VCaP (cell line): ENCODE measurements at regions not wholly inside any gene's neighbourhood (a gene's known extent, or its start where the extent isn't known, plus 50 kb on each side); places are given as distances from the start of the nearest gene placed in this dataset.

Source experiments
- H3K27ac ChIP-seq: fragments of 450-650 bp; 2 replicates; pipeline ENCODE4 v1.5.1; 2017
- TF ChIP-seq, protein P1 (sequence below): fragments of 450-650 bp; conservative IDR thresholded peaks from 2 replicates; pipeline ENCODE4 v1.5.1; 2017; ENCODE audit warnings: mild to moderate bottlenecking, moderate library complexity

- TF ChIP-seq, protein P1, sequence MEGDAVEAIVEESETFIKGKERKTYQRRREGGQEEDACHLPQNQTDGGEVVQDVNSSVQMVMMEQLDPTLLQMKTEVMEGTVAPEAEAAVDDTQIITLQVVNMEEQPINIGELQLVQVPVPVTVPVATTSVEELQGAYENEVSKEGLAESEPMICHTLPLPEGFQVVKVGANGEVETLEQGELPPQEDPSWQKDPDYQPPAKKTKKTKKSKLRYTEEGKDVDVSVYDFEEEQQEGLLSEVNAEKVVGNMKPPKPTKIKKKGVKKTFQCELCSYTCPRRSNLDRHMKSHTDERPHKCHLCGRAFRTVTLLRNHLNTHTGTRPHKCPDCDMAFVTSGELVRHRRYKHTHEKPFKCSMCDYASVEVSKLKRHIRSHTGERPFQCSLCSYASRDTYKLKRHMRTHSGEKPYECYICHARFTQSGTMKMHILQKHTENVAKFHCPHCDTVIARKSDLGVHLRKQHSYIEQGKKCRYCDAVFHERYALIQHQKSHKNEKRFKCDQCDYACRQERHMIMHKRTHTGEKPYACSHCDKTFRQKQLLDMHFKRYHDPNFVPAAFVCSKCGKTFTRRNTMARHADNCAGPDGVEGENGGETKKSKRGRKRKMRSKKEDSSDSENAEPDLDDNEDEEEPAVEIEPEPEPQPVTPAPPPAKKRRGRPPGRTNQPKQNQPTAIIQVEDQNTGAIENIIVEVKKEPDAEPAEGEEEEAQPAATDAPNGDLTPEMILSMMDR = no peak
- H3K27ac ChIP-seq = no peak overlapping the region
Observed at GRCh38 chr2:18671363-18671762, 82.0 kb upstream of the NT5C1B start.

GRCh38 chr2:18668221-18668620, 78.9 kb upstream of the NT5C1B start:
- H3K27ac ChIP-seq = no peak overlapping the region
- TF ChIP-seq, protein P1 = no peak

DNA sequence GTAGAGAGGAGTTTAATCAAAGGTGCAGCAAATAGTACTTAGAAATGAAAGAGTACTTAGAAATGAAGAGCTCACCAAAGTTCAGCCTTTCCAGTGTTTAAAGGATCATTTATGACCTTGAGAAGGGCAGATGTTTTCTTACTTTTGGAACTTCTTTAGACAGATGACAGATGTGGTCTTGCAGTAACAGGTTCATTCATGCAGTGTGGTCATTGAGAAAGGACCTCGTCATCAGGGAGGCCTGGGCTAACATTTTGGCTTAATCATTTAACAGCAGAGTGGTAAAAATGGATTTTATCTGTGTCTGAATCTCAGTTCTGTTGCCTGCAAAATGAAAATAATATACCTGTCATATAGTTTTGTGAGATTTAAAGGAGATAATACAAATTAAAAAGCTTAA, 75.1 kb upstream of the NT5C1B start:
- no peak overlapping the region for H3K27ac ChIP-seq
- TF ChIP-seq, protein P1 = no peak

DNA sequence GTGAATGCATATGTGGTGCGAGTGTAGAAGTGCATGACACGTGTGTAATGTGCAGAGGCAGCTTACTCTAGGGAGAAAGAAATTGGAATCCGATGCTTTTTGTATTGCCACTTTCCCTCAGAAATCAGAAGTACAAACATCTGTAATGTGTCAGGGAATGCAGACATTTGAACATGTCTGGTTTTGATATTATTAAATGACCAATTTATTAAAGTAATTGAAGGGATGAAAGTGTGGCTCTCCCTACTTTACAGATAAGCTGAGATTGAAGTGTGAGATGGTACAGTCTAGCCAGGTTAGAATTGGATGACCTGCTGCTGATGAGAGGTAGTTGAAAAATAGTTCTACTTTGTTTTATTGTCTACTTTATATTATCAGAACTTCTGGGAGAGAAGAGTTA, 74.5 kb upstream of the NT5C1B start:
- TF ChIP-seq, protein P1 = no peak
- no peak overlapping the region for H3K27ac ChIP-seq

GRCh38 chr2:18662689-18663088, 73.3 kb upstream of the NT5C1B start:
- H3K27ac ChIP-seq = no peak overlapping the region
- TF ChIP-seq, protein P1 = no peak

- no peak overlapping the region for H3K27ac ChIP-seq
- TF ChIP-seq, protein P1 = no peak
Observed at GRCh38 chr2:18659915-18660314, 70.5 kb upstream of the NT5C1B start.

DNA sequence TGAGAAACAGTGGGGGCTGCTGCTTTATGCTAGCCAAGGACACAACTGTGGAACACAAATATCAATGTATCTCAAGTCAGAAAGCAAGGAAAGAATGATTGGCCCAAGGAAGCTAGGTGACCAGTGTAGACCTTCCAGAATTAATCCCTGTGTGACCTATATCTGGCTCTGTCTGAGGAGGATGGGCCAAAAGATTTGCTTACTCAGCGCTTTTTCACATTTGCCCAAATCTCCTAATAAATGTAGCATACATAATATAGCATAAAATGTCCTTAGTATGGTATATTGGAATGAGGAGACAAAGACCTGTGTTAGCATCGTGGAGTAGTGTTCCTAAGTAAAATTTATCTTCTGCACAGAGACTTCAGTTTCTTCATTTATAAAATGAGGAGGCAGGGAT, 66.7 kb upstream of the NT5C1B start:
- TF ChIP-seq, protein P1 = no peak

More for the DNA sequence above, 66.7 kb upstream of the NT5C1B start:
- no peak overlapping the region for H3K27ac ChIP-seq
